ENCODE measurements at regions not wholly inside any gene's neighbourhood (a gene's known extent, or its start where the extent isn't known, plus 50 kb on each side); places are given as distances from the start of the nearest gene placed in this dataset.

- peaks cover 0 to 8% (median 0%) of the 10 kb centered on the region in 4 donors for H3K27me3 ChIP-seq (ENCODE audit: control insufficient read depth in 4 of 4, insufficient read depth in 4 of 4, low read length in 3 of 4)
- no peak for DNase-seq (ENCODE audit: low spot score)
- H3K4me1 ChIP-seq (ENCODE audit: control insufficient read depth in 4 of 4, insufficient read depth in 4 of 4, low read length in 3 of 4), result no peaks in the 10 kb centered on the region
- H3K4me3 ChIP-seq (ENCODE audit: low read depth in 1 of 3, low read length in 3 of 3), result no peak overlapping the region
- H3K9ac ChIP-seq (ENCODE audit: low read depth in 1 of 2, low read length in 2 of 2), result no peak overlapping the region
- H3K9me3 ChIP-seq (ENCODE audit: control insufficient read depth in 4 of 4, low read length in 3 of 4), result peaks cover 0 to 2% (median under 1%) of the 10 kb centered on the region in 4 donors
- no peak overlapping the region for H3K27ac ChIP-seq (ENCODE audit: low read depth in 1 of 2, low read length in 2 of 2)
- TF ChIP-seq JUND (IDR thresholded peaks at IDR 0.05), result no peak
- TF ChIP-seq MAX (IDR thresholded peaks at IDR 0.05), result no peak
- no peak for TF ChIP-seq RAD21 (IDR thresholded peaks at IDR 0.05)
- TF ChIP-seq NR2F2 (IDR thresholded peaks at IDR 0.05), result no peak
- no peak for TF ChIP-seq CTCF (IDR thresholded peaks at IDR 0.05; ENCODE audit: low read depth, low read length, missing input control)
- no peak for TF ChIP-seq ATF3 (IDR thresholded peaks at IDR 0.05)
- TF ChIP-seq EGR1 (IDR thresholded peaks at IDR 0.05; ENCODE audit: low read depth in 2 of 2), result no peak
- TF ChIP-seq TAF1 (conservative IDR thresholded peaks at IDR 0.05), result no peak
- TF ChIP-seq RXRA (IDR thresholded peaks at IDR 0.05), result no peak
- no peak for TF ChIP-seq ZBTB33 (IDR thresholded peaks at IDR 0.05)
- 84% methylated on average over 2 of the region's 2 CpGs for WGBS
- H3K36me3 ChIP-seq (ENCODE audit: control insufficient read depth in 4 of 4, insufficient read depth in 3 of 4, low read depth in 1 of 4, low read length in 3 of 4), result no peaks in the 10 kb centered on the region
These were observed 122.2 kb upstream of the CADPS start for GRCh38 chr3:62997369-62997768.

- DNase-seq (ENCODE audit: low spot score), result no peak
- Histone ChIP-seq H3K4me1 (ENCODE audit: control insufficient read depth in 4 of 4, insufficient read depth in 4 of 4, low read length in 3 of 4) (no peaks in the 10 kb centered on the region), H3K9ac (ENCODE audit: low read depth in 1 of 2, low read length in 2 of 2) (no peak overlapping the region), H3K36me3 (ENCODE audit: control insufficient read depth in 4 of 4, insufficient read depth in 3 of 4, low read depth in 1 of 4, low read length in 3 of 4) (no peaks in the 10 kb centered on the region), H3K27ac (ENCODE audit: low read depth in 1 of 2, low read length in 2 of 2) (no peak overlapping the region), H3K27me3 (ENCODE audit: control insufficient read depth in 4 of 4, insufficient read depth in 4 of 4, low read length in 3 of 4) (peaks cover 0 to 4% (median 0%) of the 10 kb centered on the region in 4 donors), H3K9me3 (ENCODE audit: control insufficient read depth in 4 of 4, low read length in 3 of 4) (peaks cover 0 to 9% (median 3%) of the 10 kb centered on the region in 4 donors), H3K4me3 (ENCODE audit: low read depth in 1 of 3, low read length in 3 of 3) (no peak overlapping the region)
- WGBS, result 30% methylated on average over 2 of the region's 2 CpGs
- TF ChIP-seq HNF4G (IDR thresholded peaks at IDR 0.05) (no peak), REST (IDR thresholded peaks at IDR 0.05) (no peak), ZBTB33 (IDR thresholded peaks at IDR 0.05) (no peak), SP1 (IDR thresholded peaks at IDR 0.05) (no peak), JUND (IDR thresholded peaks at IDR 0.05) (no peak), MAX (IDR thresholded peaks at IDR 0.05) (no peak), TAF1 (conservative IDR thresholded peaks at IDR 0.05) (no peak), EGR1 (IDR thresholded peaks at IDR 0.05; ENCODE audit: low read depth in 2 of 2) (no peak), GABPA (IDR thresholded peaks at IDR 0.05 in 1 of 2, conservative IDR thresholded peaks at IDR 0.05 in 1 of 2) (no peak), CTCF (IDR thresholded peaks at IDR 0.05; ENCODE audit: low read depth, low read length, missing input control) (no peak), NR2F2 (IDR thresholded peaks at IDR 0.05) (no peak)
These were observed 123.9 kb upstream of the CADPS start for GRCh38 chr3:62999158-62999557.

Measured in liver (tissue), 8 donors.